ENCODE measurements at regions not wholly inside any gene's neighbourhood (a gene's known extent, or its start where the extent isn't known, plus 50 kb on each side); places are given as distances from the start of the nearest gene placed in this dataset.

GRCh38 chr10:112004075-112004474, 179.5 kb downstream of the GPAM start:
- no peak for TF ChIP-seq CTCF (IDR thresholded peaks at IDR 0.05; ENCODE audit: borderline replicate concordance)
- intact Hi-C loops (cut with micrococcal nuclease): no loop called here

GRCh38 chr10:112005044-112005443, 178.5 kb downstream of the GPAM start:
- H3K9me3 ChIP-seq (replicated peaks): no peaks in the 10 kb centered on the region
- intact Hi-C loops (cut with micrococcal nuclease): no loop called here
- no peak overlapping the region for H3K27ac ChIP-seq (replicated peaks)

More at GRCh38 chr10:112004075-112004474, 179.5 kb downstream of the GPAM start:
- DNase-seq: no peak
- no peaks in the 10 kb centered on the region for H3K27me3 ChIP-seq (ENCODE audit: low read depth)
- H3K27ac ChIP-seq (replicated peaks): no peak overlapping the region
- no peak overlapping the region for H3K4me3 ChIP-seq
- no peaks in the 10 kb centered on the region for H3K36me3 ChIP-seq
- H3K4me1 ChIP-seq: no peaks in the 10 kb centered on the region
- H3K9me3 ChIP-seq (replicated peaks): no peaks in the 10 kb centered on the region

GRCh38 chr10:112006407-112006806, 177.2 kb downstream of the GPAM start:
- H3K36me3 ChIP-seq: no peaks in the 10 kb centered on the region
- H3K4me3 ChIP-seq: no peak overlapping the region
- intact Hi-C loops (cut with micrococcal nuclease): no loop called here
- no peaks in the 10 kb centered on the region for H3K4me1 ChIP-seq
- no peaks in the 10 kb centered on the region for H3K27me3 ChIP-seq (ENCODE audit: low read depth)
- DNase-seq: no peak
- TF ChIP-seq CTCF (IDR thresholded peaks at IDR 0.05; ENCODE audit: borderline replicate concordance): no peak
- no peak overlapping the region for H3K27ac ChIP-seq (replicated peaks)
- H3K9me3 ChIP-seq (replicated peaks): no peaks in the 10 kb centered on the region

More at GRCh38 chr10:112005044-112005443, 178.5 kb downstream of the GPAM start:
- H3K4me1 ChIP-seq: no peaks in the 10 kb centered on the region
- no peak for DNase-seq
- no peak for TF ChIP-seq CTCF (IDR thresholded peaks at IDR 0.05; ENCODE audit: borderline replicate concordance)
- H3K36me3 ChIP-seq: no peaks in the 10 kb centered on the region
- H3K4me3 ChIP-seq: no peak overlapping the region
- no peaks in the 10 kb centered on the region for H3K27me3 ChIP-seq (ENCODE audit: low read depth)

GRCh38 chr10:112006831-112007230, 176.7 kb downstream of the GPAM start:
- no peak for DNase-seq
- no peaks in the 10 kb centered on the region for H3K36me3 ChIP-seq
- H3K27ac ChIP-seq (replicated peaks): no peak overlapping the region
- no peaks in the 10 kb centered on the region for H3K27me3 ChIP-seq (ENCODE audit: low read depth)
- H3K4me1 ChIP-seq: no peaks in the 10 kb centered on the region
- intact Hi-C loops (cut with micrococcal nuclease): no loop called here
- H3K4me3 ChIP-seq: no peak overlapping the region
- no peak for TF ChIP-seq CTCF (IDR thresholded peaks at IDR 0.05; ENCODE audit: borderline replicate concordance)
- H3K9me3 ChIP-seq (replicated peaks): no peaks in the 10 kb centered on the region

GRCh38 chr10:112022196-112022595, 161.4 kb downstream of the GPAM start:
- H3K9me3 ChIP-seq (replicated peaks): no peaks in the 10 kb centered on the region
- no peaks in the 10 kb centered on the region for H3K27me3 ChIP-seq (ENCODE audit: low read depth)
- H3K27ac ChIP-seq (replicated peaks): no peak overlapping the region
- no peak overlapping the region for H3K4me3 ChIP-seq
- DNase-seq: no peak
- no peak for TF ChIP-seq CTCF (IDR thresholded peaks at IDR 0.05; ENCODE audit: borderline replicate concordance)
- intact Hi-C loops (cut with micrococcal nuclease): no loop called here
- no peaks in the 10 kb centered on the region for H3K4me1 ChIP-seq
- no peaks in the 10 kb centered on the region for H3K36me3 ChIP-seq

- Histone ChIP-seq H3K9me3 (replicated peaks) (peaks cover 2% of the 10 kb centered on the region), H3K27ac (replicated peaks) (no peak overlapping the region), H3K4me1 (no peaks in the 10 kb centered on the region), H3K27me3 (ENCODE audit: low read depth) (no peaks in the 10 kb centered on the region), H3K4me3 (no peak overlapping the region), H3K36me3 (no peaks in the 10 kb centered on the region)
- no peak for DNase-seq
- intact Hi-C loops (cut with micrococcal nuclease): no loop called here
- TF ChIP-seq CTCF (IDR thresholded peaks at IDR 0.05; ENCODE audit: borderline replicate concordance): no peak
Observed at GRCh38 chr10:112024079-112024478, 159.5 kb downstream of the GPAM start.
